HG03354 (cell line): ENCODE measurements at regions not wholly inside any gene's neighbourhood (a gene's known extent, or its start where the extent isn't known, plus 50 kb on each side); places are given as distances from the start of the nearest gene placed in this dataset.

Source experiments
- ATAC-seq: cut with Tn5 transposase; IDR thresholded peaks from one replicate; pipeline ENCODE4 v1.9.1; 2021; ENCODE audit warnings: mild to moderate bottlenecking; ENCODE audit not compliant: unreplicated experiment, poor library complexity, severe bottlenecking

GRCh38 chr11:19450282-19450681, 209.5 kb upstream of the E2F8 start:
- no peak for ATAC-seq

- no peak for ATAC-seq
Observed at GRCh38 chr11:19448651-19449050, 207.9 kb upstream of the E2F8 start.

GRCh38 chr11:19447150-19447566, 206.4 kb upstream of the E2F8 start:
- no peak for ATAC-seq

GRCh38 chr11:19445771-19446170, 205.0 kb upstream of the E2F8 start:
- ATAC-seq, result no peak

GRCh38 chr11:19444231-19444630, 203.5 kb upstream of the E2F8 start:
- ATAC-seq, result no peak

GRCh38 chr11:19442554-19442910, 201.8 kb upstream of the E2F8 start:
- no peak for ATAC-seq

- ATAC-seq, result peak; percentile 97
Observed at GRCh38 chr11:19441752-19442553, 201.2 kb upstream of the E2F8 start.

- ATAC-seq, result no peak
Observed at GRCh38 chr11:19441288-19441687, 200.5 kb upstream of the E2F8 start.

GRCh38 chr11:19437760-19438159, 197.0 kb upstream of the E2F8 start:
- ATAC-seq, result no peak

GRCh38 chr11:19436932-19437331, 196.2 kb upstream of the E2F8 start:
- ATAC-seq, result no peak

GRCh38 chr11:19435306-19435989, 194.7 kb upstream of the E2F8 start:
- no peak for ATAC-seq

GRCh38 chr11:19433791-19434190, 193.0 kb upstream of the E2F8 start:
- peak; percentile 36 for ATAC-seq

GRCh38 chr11:19433367-19433766, 192.6 kb upstream of the E2F8 start:
- peak; percentile 68 for ATAC-seq

- peak; percentile 76 for ATAC-seq
Observed at GRCh38 chr11:19432370-19433061, 191.8 kb upstream of the E2F8 start.

GRCh38 chr11:19430754-19431398, 190.1 kb upstream of the E2F8 start:
- ATAC-seq, result no peak

- no peak for ATAC-seq
Observed at GRCh38 chr11:19430346-19430745, 189.6 kb upstream of the E2F8 start.

- ATAC-seq, result no peak
Observed at GRCh38 chr11:19429108-19429760, 188.5 kb upstream of the E2F8 start.

- no peak for ATAC-seq
Observed at GRCh38 chr11:19428206-19429002, 187.7 kb upstream of the E2F8 start.

GRCh38 chr11:19426756-19427403, 186.1 kb upstream of the E2F8 start:
- ATAC-seq, result no peak
